Neural crest cell (in vitro differentiated cells): ENCODE measurements at regions not wholly inside any gene's neighbourhood (a gene's known extent, or its start where the extent isn't known, plus 50 kb on each side); places are given as distances from the start of the nearest gene placed in this dataset.
"Not testable (repeated sequence)": the region's sequence is repeated elsewhere in the genome, so short reads cannot be mapped to it uniquely, and the experiment has no call there.

Source experiments
- DNase-seq: peaks from one replicate; pipeline ENCODE4 v3.0.0; 2021; ENCODE audit warnings: low read depth, mixed read lengths, low spot score
- H3K27ac Mint-ChIP-seq: one replicate; pipeline ENCODE4 v1.8.0; 2021; ENCODE audit warnings: mild to moderate bottlenecking, mixed read lengths; ENCODE audit not compliant: unreplicated experiment
- H3K27me3 Mint-ChIP-seq: 2 replicates; pipeline ENCODE4 v1.8.0; 2021; ENCODE audit warnings: low read depth, mild to moderate bottlenecking, mixed read lengths
- H3K36me3 Mint-ChIP-seq: 2 replicates; pipeline ENCODE4 v1.8.0; 2021; ENCODE audit warnings: low read depth, mild to moderate bottlenecking, mixed read lengths
- H3K4me1 Mint-ChIP-seq: 2 replicates; pipeline ENCODE4 v1.8.0; 2021; ENCODE audit warnings: mixed read lengths
- H3K4me3 Mint-ChIP-seq: one replicate; pipeline ENCODE4 v1.8.0; 2021; ENCODE audit warnings: mild to moderate bottlenecking, mixed read lengths
- H3K9me3 Mint-ChIP-seq: 2 replicates; pipeline ENCODE4 v1.8.0; 2021; ENCODE audit warnings: mixed read lengths
- CTCF ChIP-seq: fragments of 200-600 bp; sonication (generic); conservative IDR thresholded peaks from 2 replicates; pipeline ENCODE4 v1.5.0; 2021; ENCODE audit warnings: antibody characterized with exemption, mild to moderate bottlenecking

- Mint-ChIP-seq H3K4me1 (peaks cover 5% of the 10 kb centered on the region), H3K27ac (no peak overlapping the region), H3K36me3 (peaks cover 6% of the 10 kb centered on the region), H3K9me3 (peaks cover 6% of the 10 kb centered on the region), H3K4me3 (no peak overlapping the region), H3K27me3 (no peaks in the 10 kb centered on the region)
- no peak for TF ChIP-seq CTCF
- DNase-seq = no peak
These were observed 158.9 kb upstream of the FREM1 start for GRCh38 chr9:15069106-15069505.

- peaks cover 6% of the 10 kb centered on the region for H3K9me3 Mint-ChIP-seq
- H3K36me3 Mint-ChIP-seq = peaks cover 6% of the 10 kb centered on the region
- no peak overlapping the region for H3K27ac Mint-ChIP-seq
- no peak for DNase-seq
- TF ChIP-seq CTCF = no peak
- no peaks in the 10 kb centered on the region for H3K27me3 Mint-ChIP-seq
- H3K4me3 Mint-ChIP-seq = no peak overlapping the region
- peaks cover 5% of the 10 kb centered on the region for H3K4me1 Mint-ChIP-seq
These were observed 158.0 kb upstream of the FREM1 start for GRCh38 chr9:15068261-15068660.

GRCh38 chr9:15059003-15059402 is 148.8 kb upstream of the FREM1 start:
- H3K4me3 Mint-ChIP-seq = no peak overlapping the region
- DNase-seq = no peak
- no peak overlapping the region for H3K27ac Mint-ChIP-seq
- peaks cover 5% of the 10 kb centered on the region for H3K9me3 Mint-ChIP-seq
- TF ChIP-seq CTCF = no peak
- no peaks in the 10 kb centered on the region for H3K27me3 Mint-ChIP-seq
- H3K4me1 Mint-ChIP-seq = no peaks in the 10 kb centered on the region
- H3K36me3 Mint-ChIP-seq = peaks cover 2% of the 10 kb centered on the region

GRCh38 chr9:15058236-15058635 is 148.0 kb upstream of the FREM1 start:
- H3K27ac Mint-ChIP-seq = no peak overlapping the region
- peaks cover 2% of the 10 kb centered on the region for H3K36me3 Mint-ChIP-seq
- peaks cover 10% of the 10 kb centered on the region for H3K9me3 Mint-ChIP-seq
- no peaks in the 10 kb centered on the region for H3K27me3 Mint-ChIP-seq
- no peak for DNase-seq
- H3K4me3 Mint-ChIP-seq = no peak overlapping the region
- no peak for TF ChIP-seq CTCF
- H3K4me1 Mint-ChIP-seq = no peaks in the 10 kb centered on the region

- not testable (repeated sequence) for H3K27ac Mint-ChIP-seq, H3K4me1 Mint-ChIP-seq, DNase-seq, H3K27me3 Mint-ChIP-seq, H3K36me3 Mint-ChIP-seq, H3K9me3 Mint-ChIP-seq, H3K4me3 Mint-ChIP-seq
These were observed 145.1 kb upstream of the FREM1 start for GRCh38 chr9:15055284-15055683.

GRCh38 chr9:15048772-15049171 is 138.5 kb upstream of the FREM1 start:
- peaks cover 5% of the 10 kb centered on the region for H3K36me3 Mint-ChIP-seq
- H3K9me3 Mint-ChIP-seq = peaks cover 5% of the 10 kb centered on the region
- H3K27ac Mint-ChIP-seq = no peak overlapping the region
- no peak for DNase-seq
- H3K4me1 Mint-ChIP-seq = no peaks in the 10 kb centered on the region
- no peak overlapping the region for H3K4me3 Mint-ChIP-seq
- TF ChIP-seq CTCF = no peak
- no peaks in the 10 kb centered on the region for H3K27me3 Mint-ChIP-seq
